DND-41 (cell line): ENCODE measurements at regions not wholly inside any gene's neighbourhood (a gene's known extent, or its start where the extent isn't known, plus 50 kb on each side); places are given as distances from the start of the nearest gene placed in this dataset.

Experiments
- ATAC-seq: fragments of 200-7000 bp; cut with Tn5 transposase; 3 replicates; pipeline ENCODE4 v1.9.1; 2021; ENCODE audit warnings: low read depth; ENCODE audit not compliant: insufficient read depth
- DNase-seq: peaks from one replicate; pipeline ENCODE4 v3.0.0-alpha.2; 2020
- H2AFZ ChIP-seq: 2 replicates; pipeline ENCODE4 v1.6.0; 2012; ENCODE audit warnings: low read depth, low read length
- H3K27ac ChIP-seq: 2 replicates; pipeline ENCODE4 v1.5.1; 2012; ENCODE audit warnings: low read length, inconsistent platforms
- H3K27me3 ChIP-seq: fragments of 200-600 bp; sonication (generic); 2 replicates; pipeline ENCODE4 v1.6.0; 2012; ENCODE audit warnings: low read length, mild to moderate bottlenecking, inconsistent platforms; ENCODE audit not compliant: insufficient read depth, poor library complexity
- H3K36me3 ChIP-seq: 2 replicates; pipeline ENCODE4 v1.5.1; 2012; ENCODE audit warnings: low read length, inconsistent platforms; ENCODE audit not compliant: insufficient read depth
- H3K4me1 ChIP-seq: 2 replicates; pipeline ENCODE4 v1.5.1; 2012; ENCODE audit warnings: mild to moderate bottlenecking, low read length; ENCODE audit not compliant: insufficient read depth
- H3K4me2 ChIP-seq: 2 replicates; pipeline ENCODE4 v1.6.0; 2012; ENCODE audit warnings: mild to moderate bottlenecking, moderate library complexity, low read length, inconsistent platforms; ENCODE audit not compliant: insufficient read depth
- H3K4me3 ChIP-seq, 2 experiments: fragments of 200-600 bp in 1 of 2; shearing (Covaris generic) in 1 of 2; 2 replicates each; pipeline ENCODE4 v1.5.1; 2012 to 2016; ENCODE audit warnings: inconsistent platforms in 2 of 2, low read length in 2 of 2, mild to moderate bottlenecking in 2 of 2, low read depth in 1 of 2, moderate library complexity in 1 of 2
- H3K79me2 ChIP-seq: 2 replicates; pipeline ENCODE4 v1.6.0; 2012; ENCODE audit warnings: low read length, inconsistent platforms; ENCODE audit not compliant: insufficient read depth
- H3K9ac ChIP-seq: 2 replicates; pipeline ENCODE4 v1.6.0; 2012; ENCODE audit warnings: low read depth, mild to moderate bottlenecking, inconsistent platforms, low read length, moderate library complexity
- H3K9me3 ChIP-seq: 2 replicates; pipeline ENCODE4 v1.5.1; 2012; ENCODE audit warnings: low read length, moderate library complexity, mild to moderate bottlenecking, inconsistent platforms; ENCODE audit not compliant: insufficient read depth, severe bottlenecking
- H4K20me1 ChIP-seq: 2 replicates; pipeline ENCODE4 v1.6.0; 2012; ENCODE audit warnings: low read length; ENCODE audit not compliant: insufficient read depth
- EZH2 ChIP-seq: IDR thresholded peaks from 3 replicates; pipeline ENCODE4 v1.6.1; 2012; ENCODE audit warnings: borderline replicate concordance, low read depth, mild to moderate bottlenecking, moderate library complexity, low read length, inconsistent platforms; ENCODE audit not compliant: severe bottlenecking
- TF ChIP-seq, protein P1 (sequence below): IDR thresholded peaks from 2 replicates; pipeline ENCODE4 v1.5.1; 2012; ENCODE audit warnings: borderline replicate concordance, low read length, moderate library complexity, mild to moderate bottlenecking; ENCODE audit not compliant: poor library complexity, severe bottlenecking; ENCODE audit errors: extremely low read depth

DNA sequence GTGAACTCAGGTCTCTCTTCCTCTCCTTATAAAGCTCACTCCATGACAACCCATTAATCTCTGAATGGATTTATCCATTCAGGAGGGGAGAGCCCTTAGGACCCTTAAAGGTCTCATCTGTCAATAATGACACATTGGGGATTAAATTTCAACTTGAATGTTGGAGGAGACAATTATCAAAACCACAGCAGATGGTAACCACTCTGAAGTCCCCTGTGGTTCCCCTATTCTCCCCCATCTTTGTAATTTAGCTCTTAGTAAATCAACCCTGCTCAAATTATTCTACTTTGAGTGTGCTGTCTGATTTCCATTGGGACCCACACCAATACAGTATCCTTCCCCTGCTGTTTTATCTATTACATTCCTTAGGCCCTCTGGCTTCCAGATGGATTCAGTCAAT is 72.0 kb upstream of the RAI14 start:
- Histone ChIP-seq H3K36me3 (no peaks in the 10 kb centered on the region), H3K4me3 (no peak overlapping the region), H3K27ac (no peak overlapping the region), H4K20me1 (no peaks in the 10 kb centered on the region), H3K4me2 (no peak overlapping the region), H3K9me3 (no peaks in the 10 kb centered on the region), H3K79me2 (no peaks in the 10 kb centered on the region), H2AFZ (no peak overlapping the region), H3K27me3 (peaks cover 7% of the 10 kb centered on the region), H3K4me1 (no peaks in the 10 kb centered on the region), H3K9ac (no peak overlapping the region)
- DNase-seq (no peak), ATAC-seq (no peak)
- TF ChIP-seq, protein P1, sequence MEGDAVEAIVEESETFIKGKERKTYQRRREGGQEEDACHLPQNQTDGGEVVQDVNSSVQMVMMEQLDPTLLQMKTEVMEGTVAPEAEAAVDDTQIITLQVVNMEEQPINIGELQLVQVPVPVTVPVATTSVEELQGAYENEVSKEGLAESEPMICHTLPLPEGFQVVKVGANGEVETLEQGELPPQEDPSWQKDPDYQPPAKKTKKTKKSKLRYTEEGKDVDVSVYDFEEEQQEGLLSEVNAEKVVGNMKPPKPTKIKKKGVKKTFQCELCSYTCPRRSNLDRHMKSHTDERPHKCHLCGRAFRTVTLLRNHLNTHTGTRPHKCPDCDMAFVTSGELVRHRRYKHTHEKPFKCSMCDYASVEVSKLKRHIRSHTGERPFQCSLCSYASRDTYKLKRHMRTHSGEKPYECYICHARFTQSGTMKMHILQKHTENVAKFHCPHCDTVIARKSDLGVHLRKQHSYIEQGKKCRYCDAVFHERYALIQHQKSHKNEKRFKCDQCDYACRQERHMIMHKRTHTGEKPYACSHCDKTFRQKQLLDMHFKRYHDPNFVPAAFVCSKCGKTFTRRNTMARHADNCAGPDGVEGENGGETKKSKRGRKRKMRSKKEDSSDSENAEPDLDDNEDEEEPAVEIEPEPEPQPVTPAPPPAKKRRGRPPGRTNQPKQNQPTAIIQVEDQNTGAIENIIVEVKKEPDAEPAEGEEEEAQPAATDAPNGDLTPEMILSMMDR, result no peak
- TF ChIP-seq EZH2, result no peak

DNA sequence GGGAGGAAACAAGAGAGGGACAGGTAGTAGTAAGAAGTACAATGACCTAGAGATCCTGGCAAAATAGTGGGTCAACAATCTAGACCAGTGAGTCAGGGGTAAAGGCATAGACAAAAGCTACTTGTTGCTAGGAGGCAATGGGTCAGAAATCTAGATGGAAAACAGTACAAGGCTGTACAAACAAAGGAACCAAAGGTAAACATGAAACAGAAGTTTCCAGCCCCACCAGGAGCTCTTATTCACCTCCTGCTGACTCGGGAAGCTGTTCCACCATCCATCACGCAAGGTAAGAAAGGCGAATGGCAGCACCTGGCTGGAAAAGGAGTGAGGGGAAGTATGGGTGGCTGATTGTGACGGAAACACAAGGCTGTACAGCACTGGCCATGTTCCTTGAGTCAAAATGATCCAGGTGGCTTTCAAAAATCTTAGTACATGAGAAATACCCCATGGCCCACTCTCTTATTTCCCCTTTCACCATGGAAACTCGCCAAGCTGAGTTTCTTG is 70.5 kb upstream of the RAI14 start:
- Histone ChIP-seq H3K4me2 (no peak overlapping the region), H3K27ac (no peak overlapping the region), H3K4me3 (no peak overlapping the region), H3K36me3 (no peaks in the 10 kb centered on the region), H3K4me1 (no peaks in the 10 kb centered on the region), H2AFZ (no peak overlapping the region), H3K9ac (no peak overlapping the region), H3K9me3 (no peaks in the 10 kb centered on the region), H4K20me1 (no peaks in the 10 kb centered on the region), H3K79me2 (no peaks in the 10 kb centered on the region), H3K27me3 (peaks cover 7% of the 10 kb centered on the region)
- ATAC-seq (no peak), DNase-seq (no peak)
- TF ChIP-seq, protein P1, result no peak
- no peak for TF ChIP-seq EZH2

DNA sequence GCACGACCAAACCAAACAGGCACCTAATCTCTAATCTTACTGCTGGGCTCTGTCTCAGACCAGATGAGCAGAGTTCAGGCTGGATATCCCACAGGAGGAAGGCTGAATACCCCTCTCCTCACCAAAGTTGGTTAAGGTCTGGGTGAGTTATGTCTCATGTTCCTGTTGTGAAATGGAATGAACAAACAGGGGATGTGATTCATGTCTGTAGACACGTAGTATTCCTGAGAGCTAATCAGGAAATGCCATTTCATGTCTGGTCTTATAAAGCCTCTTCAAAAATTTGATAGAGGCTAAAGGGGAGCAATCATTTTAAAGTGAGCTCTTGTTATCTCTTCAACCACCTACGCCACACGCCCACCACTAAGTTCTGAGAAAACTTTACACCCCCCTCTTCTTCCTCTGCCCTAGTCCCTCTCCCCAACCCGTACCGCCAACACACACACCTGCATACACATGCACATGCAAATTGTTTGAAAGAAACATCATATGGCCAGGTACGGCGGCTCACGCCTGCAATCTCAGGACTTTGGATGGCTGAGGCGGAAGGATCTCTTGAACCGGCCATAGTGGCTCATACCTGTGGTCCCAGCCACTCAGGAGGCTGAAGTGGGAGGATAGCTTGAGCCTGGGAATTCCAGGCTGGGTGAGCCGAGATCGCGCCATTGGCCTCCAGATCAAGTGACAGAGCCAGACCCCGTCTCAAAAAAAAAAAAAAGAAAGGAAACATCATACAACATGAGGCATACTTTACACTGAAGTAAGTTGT is 69.8 kb upstream of the RAI14 start:
- DNase-seq (no peak), ATAC-seq (no peak)
- no peak overlapping the region for H3K27ac ChIP-seq
- no peaks in the 10 kb centered on the region for H4K20me1 ChIP-seq
- no peak for TF ChIP-seq EZH2
- TF ChIP-seq, protein P1, result no peak
- H2AFZ ChIP-seq, result no peak overlapping the region
- no peaks in the 10 kb centered on the region for H3K79me2 ChIP-seq
- no peak overlapping the region for H3K9ac ChIP-seq
- no peaks in the 10 kb centered on the region for H3K4me1 ChIP-seq
- no peak overlapping the region for H3K4me2 ChIP-seq
- H3K27me3 ChIP-seq, result peaks cover 7% of the 10 kb centered on the region
- no peak overlapping the region for H3K4me3 ChIP-seq
- no peaks in the 10 kb centered on the region for H3K36me3 ChIP-seq
- H3K9me3 ChIP-seq, result no peaks in the 10 kb centered on the region
